ENCODE measurements at regions not wholly inside any gene's neighbourhood (a gene's known extent, or its start where the extent isn't known, plus 50 kb on each side); places are given as distances from the start of the nearest gene placed in this dataset.
"Not testable (repeated sequence)": the region's sequence is repeated elsewhere in the genome, so short reads cannot be mapped to it uniquely, and the experiment has no call there.

DNA sequence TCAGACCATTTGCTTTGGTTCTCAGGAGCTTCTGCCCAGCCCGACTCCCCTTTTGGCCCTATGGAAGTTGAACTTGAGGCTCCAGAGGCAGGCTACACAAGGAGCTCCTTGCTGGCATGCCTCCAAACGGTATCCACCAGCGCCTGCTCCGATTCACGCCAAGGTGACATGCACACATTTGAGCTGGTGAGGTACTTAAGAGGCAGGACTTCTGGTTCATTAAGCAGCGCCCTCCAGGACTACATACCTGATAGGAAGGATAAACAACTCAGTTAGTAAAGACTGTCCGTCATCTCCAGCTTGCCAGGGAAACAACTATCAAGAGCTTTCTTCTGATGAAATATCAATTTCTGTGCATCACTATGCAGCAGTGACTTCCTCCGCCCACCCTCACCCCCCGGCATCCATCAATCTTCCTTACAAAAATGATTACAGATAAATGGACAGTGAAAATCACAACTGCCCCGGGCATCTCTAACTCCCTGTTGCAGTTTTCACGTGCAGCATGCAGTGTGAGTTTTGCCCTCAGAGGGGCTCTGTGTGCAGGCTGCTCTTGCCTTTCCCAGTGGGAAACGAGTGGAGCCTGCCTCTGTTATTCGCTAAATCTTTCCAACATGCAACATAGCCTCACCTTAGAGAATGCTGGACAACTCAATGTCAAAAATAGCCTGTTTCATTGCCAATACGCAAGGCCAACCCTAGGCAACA lies 122.9 kb downstream of the ARRDC4 start:
- intact Hi-C loops (cut with DNase I) = loop anchor here (5.0 kb wide), 1 partner anchor 131 kb away; no protein-coding TSS in a partner anchor
- no peak for DNase-seq (ENCODE audit: low spot score)

- intact Hi-C loops (cut with DNase I) = loop anchor here (2.0 kb wide), 1 partner anchor 176 kb away; no protein-coding TSS in a partner anchor
- DNase-seq (ENCODE audit: low spot score) = no peak
Observed at GRCh38 chr15:98085003-98085639, 124.6 kb downstream of the ARRDC4 start.

DNA sequence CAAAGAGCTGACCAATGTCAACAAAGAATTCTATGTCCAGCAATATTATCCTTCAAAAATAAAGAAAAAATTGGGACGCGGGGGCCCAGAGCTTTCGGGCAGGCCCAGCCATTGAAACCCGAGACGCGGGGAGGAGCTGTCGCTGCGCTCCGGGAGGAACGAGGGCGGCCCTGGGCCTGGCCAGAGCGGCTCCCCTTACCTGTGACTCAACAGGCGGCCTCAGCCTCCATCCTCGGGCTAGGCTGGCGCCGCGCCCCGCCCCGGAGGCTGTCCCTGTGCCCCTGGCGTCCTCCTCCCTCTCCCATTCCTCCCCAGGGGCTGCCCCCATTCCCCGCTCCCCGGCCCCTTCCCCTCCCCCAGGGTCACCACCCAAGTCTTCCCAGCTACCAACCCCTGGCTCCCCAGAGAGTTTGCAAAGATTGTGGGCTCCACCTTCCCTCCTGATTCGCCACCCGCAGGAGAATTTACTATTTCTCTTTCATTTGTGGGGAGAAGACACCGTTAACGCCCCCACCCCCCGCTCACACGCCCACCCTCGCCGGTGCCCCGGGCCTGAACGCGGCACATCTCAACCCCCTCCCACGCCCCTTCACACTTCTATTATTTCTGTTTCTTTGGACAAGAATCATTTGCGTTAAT lies 127.9 kb downstream of the ARRDC4 start:
- DNase-seq (ENCODE audit: low spot score); intact Hi-C loops (cut with DNase I): not testable (repeated sequence)

GRCh38 chr15:98089352-98089751 lies 128.8 kb downstream of the ARRDC4 start:
- intact Hi-C loops (cut with DNase I); DNase-seq (ENCODE audit: low spot score): not testable (repeated sequence)

- DNase-seq (ENCODE audit: low spot score) = not testable (repeated sequence)
Observed at GRCh38 chr15:98097986-98098385, 137.5 kb downstream of the ARRDC4 start.

DNA sequence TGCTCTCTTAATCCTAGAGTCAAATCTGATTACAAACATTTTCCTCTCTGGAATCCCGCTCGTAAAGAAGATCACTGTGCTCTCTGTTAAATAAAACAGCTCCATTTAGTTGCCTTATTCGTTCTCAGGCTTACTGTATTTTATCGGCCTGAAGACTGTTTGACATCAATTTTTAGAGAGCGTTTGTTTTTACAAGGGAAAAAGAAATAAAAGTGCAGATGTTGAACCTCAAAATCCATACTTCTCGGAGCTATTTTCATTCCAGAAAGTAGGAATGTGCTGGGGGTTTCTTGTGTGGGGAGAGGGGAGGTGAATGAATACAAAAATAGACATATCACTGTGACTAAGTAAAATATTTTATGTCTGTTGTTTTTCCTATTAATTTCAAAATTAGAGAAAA lies 140.1 kb downstream of the ARRDC4 start:
- intact Hi-C loops (cut with DNase I); DNase-seq (ENCODE audit: low spot score): not testable (repeated sequence)

More at GRCh38 chr15:98097986-98098385, 137.5 kb downstream of the ARRDC4 start:
- intact Hi-C loops (cut with DNase I) = not testable (repeated sequence)

GRCh38 chr15:98103570-98103969 lies 143.1 kb downstream of the ARRDC4 start:
- DNase-seq (ENCODE audit: low spot score) = no peak
- intact Hi-C loops (cut with DNase I) = no loop called here

DNA sequence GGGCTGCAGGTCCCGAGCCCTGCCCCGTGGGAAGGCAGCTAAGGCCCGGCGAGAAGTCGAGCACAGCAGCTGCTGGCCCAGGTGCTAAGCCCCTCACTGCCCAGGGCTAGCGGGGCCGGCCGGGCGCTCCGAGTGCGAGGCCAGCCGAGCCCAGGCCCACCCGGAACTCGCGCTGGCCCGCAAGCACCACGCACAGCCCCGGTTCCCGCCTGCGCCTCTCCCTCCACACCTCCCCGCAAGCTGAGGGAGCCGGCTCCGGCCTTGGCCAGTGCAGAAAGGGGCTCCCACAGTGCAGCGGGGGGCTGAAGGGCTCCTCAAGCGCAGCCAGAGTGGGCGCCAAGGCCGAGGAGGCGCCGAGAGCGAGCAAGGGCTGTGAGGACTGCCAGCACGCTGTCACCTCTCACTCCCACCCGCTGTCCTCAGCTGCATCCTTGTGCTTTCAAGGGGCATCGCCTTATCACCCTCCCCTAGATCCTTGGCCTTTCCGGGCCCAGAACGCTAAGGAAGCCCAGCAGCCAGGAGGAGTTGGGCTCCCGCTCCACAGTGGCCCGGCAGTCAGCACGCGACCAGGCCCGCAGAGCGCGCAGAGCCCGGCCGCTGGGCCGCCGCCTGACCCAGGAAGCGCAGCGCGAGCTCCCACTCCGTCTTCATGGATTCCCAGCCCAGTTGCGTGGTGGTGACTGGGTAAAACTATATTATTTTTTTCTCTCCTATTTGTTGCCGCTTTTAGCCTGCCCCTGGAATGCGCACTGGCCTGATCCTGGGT lies 144.1 kb downstream of the ARRDC4 start:
- DNase-seq (ENCODE audit: low spot score); intact Hi-C loops (cut with DNase I): not testable (repeated sequence)

DNA sequence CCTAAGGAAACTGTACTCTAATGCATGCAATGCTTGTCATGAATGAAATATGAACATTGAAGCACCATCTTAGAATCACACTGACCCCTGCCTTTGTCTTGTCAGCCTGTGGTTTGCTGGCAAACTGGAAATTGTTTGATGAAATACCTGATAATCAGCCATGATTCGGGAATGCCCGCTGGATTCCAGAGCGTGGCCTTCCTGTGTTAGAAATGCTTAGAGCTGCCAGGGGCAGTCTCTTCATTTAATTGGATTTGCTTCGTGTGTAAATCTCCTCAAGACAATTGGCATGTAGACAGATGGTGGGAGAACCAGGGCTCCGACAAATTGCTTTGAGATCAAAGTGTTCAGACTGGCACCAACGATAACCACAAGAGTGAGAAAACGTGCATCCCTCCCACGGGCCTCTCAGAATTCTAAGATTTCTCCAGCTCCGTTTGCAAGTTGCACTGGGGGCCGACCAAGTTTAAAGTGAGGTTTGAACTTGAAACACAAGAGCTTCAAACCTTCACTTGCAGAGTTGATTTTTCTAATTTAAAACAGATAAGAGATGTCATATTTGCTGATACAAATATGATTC lies 146.2 kb downstream of the ARRDC4 start:
- DNase-seq (ENCODE audit: low spot score); intact Hi-C loops (cut with DNase I): not testable (repeated sequence)

- intact Hi-C loops (cut with DNase I) = no loop called here
- DNase-seq (ENCODE audit: low spot score) = no peak
Observed at GRCh38 chr15:98111806-98112205, 151.3 kb downstream of the ARRDC4 start.

GRCh38 chr15:98113327-98113726 lies 152.8 kb downstream of the ARRDC4 start:
- DNase-seq (ENCODE audit: low spot score) = no peak

GRCh38 chr15:98120561-98120960 lies 160.1 kb downstream of the ARRDC4 start:
- no peak for DNase-seq (ENCODE audit: low spot score)
- intact Hi-C loops (cut with DNase I) = no loop called here

More at GRCh38 chr15:98113327-98113726, 152.8 kb downstream of the ARRDC4 start:
- intact Hi-C loops (cut with DNase I) = no loop called here

GRCh38 chr15:98121536-98121935 lies 161.0 kb downstream of the ARRDC4 start:
- intact Hi-C loops (cut with DNase I) = no loop called here

GRCh38 chr15:98121957-98122356 lies 161.5 kb downstream of the ARRDC4 start:
- intact Hi-C loops (cut with DNase I) = no loop called here
- no peak for DNase-seq (ENCODE audit: low spot score)

More at GRCh38 chr15:98121536-98121935, 161.0 kb downstream of the ARRDC4 start:
- no peak for DNase-seq (ENCODE audit: low spot score)

DNA sequence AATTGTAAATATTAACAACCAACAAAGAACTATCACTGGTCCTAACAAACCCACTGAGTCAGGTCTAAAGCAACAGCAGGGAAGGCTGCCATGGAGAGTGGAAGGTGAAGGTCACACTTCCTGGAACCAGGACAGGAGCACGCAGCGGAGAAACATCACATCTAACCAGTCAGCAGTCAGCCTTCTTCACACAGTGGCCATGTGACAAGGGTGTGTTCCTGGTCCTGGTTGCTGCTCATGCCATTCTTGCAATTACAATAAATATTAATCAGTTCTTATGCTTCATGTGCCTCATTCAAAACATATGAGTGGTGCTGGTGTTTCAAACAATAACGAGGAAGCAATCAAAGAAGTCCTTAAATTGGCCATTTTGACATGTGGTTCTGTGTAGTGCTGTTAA lies 162.8 kb downstream of the ARRDC4 start:
- DNase-seq (ENCODE audit: low spot score) = no peak
- intact Hi-C loops (cut with DNase I) = no loop called here

DNA sequence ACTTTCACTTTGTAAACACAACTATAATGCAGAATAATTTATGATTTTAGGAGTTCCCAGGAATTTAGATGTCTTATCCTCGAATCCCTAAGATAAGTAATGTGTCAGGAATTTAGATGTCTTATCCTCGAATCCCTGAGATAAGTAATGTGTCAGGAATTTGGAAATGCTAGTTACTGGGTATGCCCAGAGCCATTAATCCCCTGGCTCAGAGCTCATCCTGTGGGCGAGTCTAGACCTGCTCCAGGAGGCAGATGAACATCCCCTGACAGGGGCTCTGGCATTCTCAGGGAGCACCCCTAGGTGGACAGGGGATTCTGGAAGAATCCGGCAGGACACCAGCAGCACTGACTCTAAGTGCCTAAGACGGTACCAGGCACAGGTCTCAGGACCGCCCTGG lies 163.3 kb downstream of the ARRDC4 start:
- intact Hi-C loops (cut with DNase I) = no loop called here
- no peak for DNase-seq (ENCODE audit: low spot score)

GRCh38 chr15:98124581-98124980 lies 164.1 kb downstream of the ARRDC4 start:
- no peak for DNase-seq (ENCODE audit: low spot score)
- intact Hi-C loops (cut with DNase I) = no loop called here

DNA sequence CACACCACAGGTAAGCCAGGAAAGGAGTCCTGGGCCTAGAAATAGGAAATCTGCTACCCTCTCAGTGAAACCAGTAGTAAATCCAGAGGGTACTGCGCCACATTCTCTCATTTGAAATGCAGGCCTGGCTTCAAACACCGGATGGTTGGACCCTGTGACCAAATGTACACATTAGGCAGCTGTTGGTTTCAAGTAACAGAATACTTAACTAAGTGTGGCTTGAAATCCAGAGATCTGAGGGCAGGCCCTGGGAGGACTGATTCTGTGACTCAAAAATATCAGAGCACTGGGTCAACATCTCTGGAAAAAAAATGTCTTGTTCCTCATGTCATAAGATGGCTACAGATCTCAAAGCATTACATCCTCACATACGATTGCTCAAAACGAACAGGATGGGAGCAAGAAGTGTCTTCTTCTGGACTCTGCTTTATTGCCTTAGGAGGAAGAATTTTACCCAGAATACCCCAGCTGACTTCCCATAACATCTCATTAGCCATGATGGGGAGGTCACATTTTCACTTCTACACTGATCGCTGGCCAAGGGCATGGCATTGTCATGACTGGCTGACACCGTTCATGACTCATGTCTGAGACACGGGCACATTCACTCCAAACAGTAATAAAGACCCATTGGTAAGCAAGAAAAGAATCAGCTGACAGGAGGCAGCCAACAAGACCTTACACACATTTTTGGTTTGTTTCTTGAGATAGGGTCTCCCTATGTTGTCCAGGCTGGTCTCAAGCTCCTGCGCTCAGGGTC lies 166.0 kb downstream of the ARRDC4 start:
- intact Hi-C loops (cut with DNase I) = no loop called here
- DNase-seq (ENCODE audit: low spot score) = no peak

GRCh38 chr15:98127586-98127985 lies 167.1 kb downstream of the ARRDC4 start:
- DNase-seq (ENCODE audit: low spot score) = no peak
- intact Hi-C loops (cut with DNase I) = no loop called here

Measured in cardiac septum (tissue), 1 donor.